ENCODE measurements at regions not wholly inside any gene's neighbourhood (a gene's known extent, or its start where the extent isn't known, plus 50 kb on each side); places are given as distances from the start of the nearest gene placed in this dataset.
"Not testable (repeated sequence)": the region's sequence is repeated elsewhere in the genome, so short reads cannot be mapped to it uniquely, and the experiment has no call there.

DNA sequence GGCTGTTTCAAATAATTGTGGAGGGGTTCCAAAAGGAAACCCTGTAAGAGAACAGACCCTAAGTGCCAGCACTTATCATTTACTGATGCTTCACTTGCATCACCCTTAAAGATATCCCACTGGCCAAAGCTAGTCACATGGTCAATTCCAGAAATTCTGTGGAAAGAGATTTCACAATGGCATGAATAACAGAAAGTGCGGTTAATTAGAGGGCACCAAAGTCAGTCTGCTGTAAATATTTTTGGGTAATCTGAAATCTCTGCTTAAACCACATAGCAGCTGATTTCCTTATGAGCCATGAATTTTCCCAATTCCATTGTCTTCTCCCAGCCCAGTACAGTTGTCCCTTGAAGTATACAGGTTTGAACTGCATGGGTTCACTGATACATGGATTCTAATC, 346.1 kb downstream of the SI start:
- Histone ChIP-seq H3K27me3 (ENCODE audit: insufficient read depth, low read length) (no peaks in the 10 kb centered on the region), H3K9me3 (ENCODE audit: low read length) (no peaks in the 10 kb centered on the region)

GRCh38 chr3:164730815-164731360, 347.4 kb downstream of the SI start:
- no peaks in the 10 kb centered on the region for H3K36me3 ChIP-seq (ENCODE audit: insufficient read depth, low read length)
- H3K27me3 ChIP-seq (ENCODE audit: insufficient read depth, low read length) = no peaks in the 10 kb centered on the region
- H3K9me3 ChIP-seq (ENCODE audit: low read length) = no peaks in the 10 kb centered on the region
- H3K4me1 ChIP-seq (ENCODE audit: insufficient read depth, low read length) = no peaks in the 10 kb centered on the region
- H3K4me3 ChIP-seq (ENCODE audit: low read length) = no peak overlapping the region
- H2AFZ ChIP-seq (ENCODE audit: low read depth, low read length) = no peak overlapping the region

More for the DNA sequence above, 346.1 kb downstream of the SI start:
- no peak overlapping the region for H3K4me3 ChIP-seq (ENCODE audit: low read length)
- H2AFZ ChIP-seq (ENCODE audit: low read depth, low read length) = no peak overlapping the region
- H3K36me3 ChIP-seq (ENCODE audit: insufficient read depth, low read length) = no peaks in the 10 kb centered on the region
- no peaks in the 10 kb centered on the region for H3K4me1 ChIP-seq (ENCODE audit: insufficient read depth, low read length)

GRCh38 chr3:164723396-164723795, 354.9 kb downstream of the SI start:
- Histone ChIP-seq H2AFZ (ENCODE audit: low read depth, low read length) (no peak overlapping the region), H3K4me1 (ENCODE audit: insufficient read depth, low read length) (no peaks in the 10 kb centered on the region), H3K4me3 (ENCODE audit: low read length) (no peak overlapping the region), H3K9me3 (ENCODE audit: low read length) (no peaks in the 10 kb centered on the region), H3K36me3 (ENCODE audit: insufficient read depth, low read length) (no peaks in the 10 kb centered on the region), H3K27me3 (ENCODE audit: insufficient read depth, low read length) (no peaks in the 10 kb centered on the region)

DNA sequence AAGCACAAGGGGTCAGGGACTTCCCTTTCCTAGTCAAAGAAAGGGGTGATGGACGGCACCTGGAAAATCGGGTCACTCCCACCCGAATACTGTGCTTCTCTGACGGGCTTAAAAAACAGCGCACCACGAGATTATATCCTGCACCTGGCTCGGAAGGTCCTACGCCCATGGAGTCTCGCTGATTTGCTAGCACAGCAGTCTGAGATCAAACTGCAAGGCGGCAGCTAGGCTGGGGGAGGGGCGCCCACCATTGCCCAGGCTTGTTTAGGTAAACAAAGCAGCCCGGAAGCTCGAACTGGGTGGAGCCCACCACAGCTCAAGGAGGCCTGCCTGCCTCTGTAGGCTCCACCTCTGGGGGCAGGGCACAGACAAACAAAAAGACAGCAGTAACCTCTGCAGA, 375.5 kb downstream of the SI start:
- H3K4me3 ChIP-seq (ENCODE audit: low read length); H3K27me3 ChIP-seq (ENCODE audit: insufficient read depth, low read length); H3K36me3 ChIP-seq (ENCODE audit: insufficient read depth, low read length): not testable (repeated sequence)

DNA sequence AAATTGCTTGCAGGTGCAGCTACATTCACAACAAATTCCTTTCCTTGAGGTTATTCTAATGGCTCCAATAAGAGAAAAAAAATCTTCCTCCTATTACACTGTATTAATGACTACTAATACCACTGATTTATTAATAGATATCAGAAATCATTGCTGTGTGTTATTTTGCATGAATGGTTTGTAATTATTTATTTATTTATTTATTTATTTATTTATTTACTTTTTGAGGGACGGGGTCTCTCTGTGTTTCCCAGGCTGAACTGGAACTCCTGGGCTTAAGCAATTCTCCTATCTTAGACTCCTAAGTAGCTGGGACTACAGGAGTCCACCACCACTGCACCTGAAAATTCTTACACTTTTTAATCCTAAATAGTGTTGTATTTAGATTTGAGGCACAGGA, 390.4 kb downstream of the SI start:
- Histone ChIP-seq H3K4me1 (ENCODE audit: insufficient read depth, low read length) (no peaks in the 10 kb centered on the region), H3K4me3 (ENCODE audit: low read length) (no peak overlapping the region), H2AFZ (ENCODE audit: low read depth, low read length) (no peak overlapping the region), H3K36me3 (ENCODE audit: insufficient read depth, low read length) (no peaks in the 10 kb centered on the region), H3K27me3 (ENCODE audit: insufficient read depth, low read length) (no peaks in the 10 kb centered on the region), H3K9me3 (ENCODE audit: low read length) (no peaks in the 10 kb centered on the region)

More for the DNA sequence above, 375.5 kb downstream of the SI start:
- not testable (repeated sequence) for H3K9me3 ChIP-seq (ENCODE audit: low read length); H3K4me1 ChIP-seq (ENCODE audit: insufficient read depth, low read length); H2AFZ ChIP-seq (ENCODE audit: low read depth, low read length)

- H3K27me3 ChIP-seq (ENCODE audit: insufficient read depth, low read length) = no peaks in the 10 kb centered on the region
- no peaks in the 10 kb centered on the region for H3K9me3 ChIP-seq (ENCODE audit: low read length)
- no peak overlapping the region for H2AFZ ChIP-seq (ENCODE audit: low read depth, low read length)
- H3K4me3 ChIP-seq (ENCODE audit: low read length) = no peak overlapping the region
- no peaks in the 10 kb centered on the region for H3K36me3 ChIP-seq (ENCODE audit: insufficient read depth, low read length)
- H3K4me1 ChIP-seq (ENCODE audit: insufficient read depth, low read length) = no peaks in the 10 kb centered on the region
Observed at GRCh38 chr3:164687211-164687610, 391.1 kb downstream of the SI start.

- no peaks in the 10 kb centered on the region for H3K4me1 ChIP-seq (ENCODE audit: insufficient read depth, low read length)
- no peak overlapping the region for H2AFZ ChIP-seq (ENCODE audit: low read depth, low read length)
- H3K9me3 ChIP-seq (ENCODE audit: low read length) = no peaks in the 10 kb centered on the region
- no peak overlapping the region for H3K4me3 ChIP-seq (ENCODE audit: low read length)
- H3K36me3 ChIP-seq (ENCODE audit: insufficient read depth, low read length) = no peaks in the 10 kb centered on the region
- no peaks in the 10 kb centered on the region for H3K27me3 ChIP-seq (ENCODE audit: insufficient read depth, low read length)
Observed at GRCh38 chr3:164683489-164683888, 394.8 kb downstream of the SI start.

DNA sequence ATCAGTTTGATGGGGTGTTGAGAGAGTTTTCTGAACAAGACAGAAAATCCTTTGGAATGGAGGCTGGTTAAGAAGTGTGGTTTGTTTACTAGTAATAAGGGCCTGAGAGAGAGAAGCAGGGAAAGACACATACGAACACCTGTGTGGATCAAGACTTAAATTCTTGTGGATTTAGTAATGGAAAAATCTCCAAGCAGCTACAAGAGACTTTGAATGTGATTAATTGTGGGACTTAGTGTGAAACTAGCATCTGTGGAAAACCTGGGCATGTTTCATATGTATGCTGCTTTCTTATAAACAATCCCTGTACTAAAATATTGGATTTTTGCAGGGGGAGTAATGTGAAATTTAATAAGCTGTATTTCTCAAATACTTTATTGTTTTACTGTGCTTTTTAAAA, 399.1 kb downstream of the SI start:
- no peaks in the 10 kb centered on the region for H3K9me3 ChIP-seq (ENCODE audit: low read length)
- H3K4me1 ChIP-seq (ENCODE audit: insufficient read depth, low read length) = no peaks in the 10 kb centered on the region
- no peak overlapping the region for H2AFZ ChIP-seq (ENCODE audit: low read depth, low read length)
- no peaks in the 10 kb centered on the region for H3K27me3 ChIP-seq (ENCODE audit: insufficient read depth, low read length)
- H3K36me3 ChIP-seq (ENCODE audit: insufficient read depth, low read length) = no peaks in the 10 kb centered on the region
- H3K4me3 ChIP-seq (ENCODE audit: low read length) = no peak overlapping the region

GRCh38 chr3:164677317-164677716, 401.0 kb downstream of the SI start:
- H3K27me3 ChIP-seq (ENCODE audit: insufficient read depth, low read length) = no peaks in the 10 kb centered on the region
- no peaks in the 10 kb centered on the region for H3K4me1 ChIP-seq (ENCODE audit: insufficient read depth, low read length)
- no peak overlapping the region for H2AFZ ChIP-seq (ENCODE audit: low read depth, low read length)
- H3K9me3 ChIP-seq (ENCODE audit: low read length) = no peaks in the 10 kb centered on the region
- no peaks in the 10 kb centered on the region for H3K36me3 ChIP-seq (ENCODE audit: insufficient read depth, low read length)
- no peak overlapping the region for H3K4me3 ChIP-seq (ENCODE audit: low read length)

- no peak overlapping the region for H2AFZ ChIP-seq (ENCODE audit: low read depth, low read length)
- H3K4me1 ChIP-seq (ENCODE audit: insufficient read depth, low read length) = no peaks in the 10 kb centered on the region
- no peaks in the 10 kb centered on the region for H3K27me3 ChIP-seq (ENCODE audit: insufficient read depth, low read length)
- no peak overlapping the region for H3K4me3 ChIP-seq (ENCODE audit: low read length)
- H3K36me3 ChIP-seq (ENCODE audit: insufficient read depth, low read length) = no peaks in the 10 kb centered on the region
- H3K9me3 ChIP-seq (ENCODE audit: low read length) = no peaks in the 10 kb centered on the region
Observed at GRCh38 chr3:164673738-164674137, 404.6 kb downstream of the SI start.

- no peaks in the 10 kb centered on the region for H3K9me3 ChIP-seq (ENCODE audit: low read length)
- H2AFZ ChIP-seq (ENCODE audit: low read depth, low read length) = no peak overlapping the region
- H3K4me3 ChIP-seq (ENCODE audit: low read length) = no peak overlapping the region
- H3K27me3 ChIP-seq (ENCODE audit: insufficient read depth, low read length) = no peaks in the 10 kb centered on the region
- H3K36me3 ChIP-seq (ENCODE audit: insufficient read depth, low read length) = no peaks in the 10 kb centered on the region
- H3K4me1 ChIP-seq (ENCODE audit: insufficient read depth, low read length) = no peaks in the 10 kb centered on the region
Observed at GRCh38 chr3:164658125-164658524, 420.2 kb downstream of the SI start.

GRCh38 chr3:164657631-164658030, 420.7 kb downstream of the SI start:
- Histone ChIP-seq H3K9me3 (ENCODE audit: low read length) (no peaks in the 10 kb centered on the region), H2AFZ (ENCODE audit: low read depth, low read length) (no peak overlapping the region), H3K4me1 (ENCODE audit: insufficient read depth, low read length) (no peaks in the 10 kb centered on the region), H3K27me3 (ENCODE audit: insufficient read depth, low read length) (no peaks in the 10 kb centered on the region), H3K4me3 (ENCODE audit: low read length) (no peak overlapping the region), H3K36me3 (ENCODE audit: insufficient read depth, low read length) (no peaks in the 10 kb centered on the region)

- no peaks in the 10 kb centered on the region for H3K4me1 ChIP-seq (ENCODE audit: insufficient read depth, low read length)
- no peak overlapping the region for H2AFZ ChIP-seq (ENCODE audit: low read depth, low read length)
- no peaks in the 10 kb centered on the region for H3K9me3 ChIP-seq (ENCODE audit: low read length)
Observed at GRCh38 chr3:164655462-164655861, 422.8 kb downstream of the SI start.

DNA sequence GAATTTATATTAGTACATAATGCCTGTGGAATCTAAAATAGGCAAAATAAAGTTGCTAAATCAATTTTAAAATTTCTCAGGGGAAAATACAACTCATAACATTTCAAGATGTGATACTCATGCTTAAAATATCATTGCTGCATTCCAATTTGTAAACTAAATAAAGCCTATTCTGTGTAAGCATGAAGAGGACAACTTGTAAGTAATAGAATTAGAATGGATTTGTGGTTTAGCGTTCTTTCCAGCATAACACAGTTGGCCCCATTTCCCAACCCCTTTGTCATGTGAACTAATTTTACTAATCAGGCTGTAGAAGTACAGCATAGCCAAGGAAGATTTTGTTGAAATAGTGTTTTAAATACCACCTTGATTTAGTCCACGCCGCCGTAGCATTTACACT, 437.2 kb downstream of the SI start:
- H3K36me3 ChIP-seq (ENCODE audit: insufficient read depth, low read length) = no peaks in the 10 kb centered on the region

More at GRCh38 chr3:164655462-164655861, 422.8 kb downstream of the SI start:
- Histone ChIP-seq H3K27me3 (ENCODE audit: insufficient read depth, low read length) (no peaks in the 10 kb centered on the region), H3K4me3 (ENCODE audit: low read length) (no peak overlapping the region), H3K36me3 (ENCODE audit: insufficient read depth, low read length) (no peaks in the 10 kb centered on the region)

More for the DNA sequence above, 437.2 kb downstream of the SI start:
- no peak overlapping the region for H2AFZ ChIP-seq (ENCODE audit: low read depth, low read length)
- H3K4me3 ChIP-seq (ENCODE audit: low read length) = no peak overlapping the region
- no peaks in the 10 kb centered on the region for H3K4me1 ChIP-seq (ENCODE audit: insufficient read depth, low read length)
- H3K9me3 ChIP-seq (ENCODE audit: low read length) = no peaks in the 10 kb centered on the region
- H3K27me3 ChIP-seq (ENCODE audit: insufficient read depth, low read length) = no peaks in the 10 kb centered on the region
